ENCODE measurements at regions not wholly inside any gene's neighbourhood (a gene's known extent, or its start where the extent isn't known, plus 50 kb on each side); places are given as distances from the start of the nearest gene placed in this dataset.

GRCh38 chr3:107068980-107069379 lies 308.3 kb upstream of the CCDC54 start:
- peak; percentile 62 for DNase-seq (ENCODE audit: low read depth)

- no peak for DNase-seq (ENCODE audit: low read depth)
These were observed 300.3 kb upstream of the CCDC54 start for GRCh38 chr3:107076946-107077345.

DNA sequence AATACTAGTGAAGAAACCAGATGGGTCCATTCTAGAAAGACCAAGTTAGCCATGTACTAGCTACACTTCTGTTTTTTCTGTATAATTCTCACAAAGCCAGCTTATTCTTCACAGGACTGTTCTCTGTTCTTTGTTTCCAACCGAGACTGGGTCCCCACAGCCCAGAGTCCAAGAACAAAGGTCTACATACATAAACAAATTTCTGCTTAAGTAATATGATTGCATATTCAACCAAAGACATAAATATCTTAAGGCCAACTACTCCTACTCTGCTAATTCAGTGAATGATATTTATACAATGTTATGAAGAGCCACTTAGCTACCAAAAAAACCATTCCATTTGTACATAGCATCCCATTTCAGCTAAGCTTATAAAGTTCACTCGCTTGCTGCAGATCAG lies 299.8 kb upstream of the CCDC54 start:
- DNase-seq (ENCODE audit: low read depth): no peak

DNA sequence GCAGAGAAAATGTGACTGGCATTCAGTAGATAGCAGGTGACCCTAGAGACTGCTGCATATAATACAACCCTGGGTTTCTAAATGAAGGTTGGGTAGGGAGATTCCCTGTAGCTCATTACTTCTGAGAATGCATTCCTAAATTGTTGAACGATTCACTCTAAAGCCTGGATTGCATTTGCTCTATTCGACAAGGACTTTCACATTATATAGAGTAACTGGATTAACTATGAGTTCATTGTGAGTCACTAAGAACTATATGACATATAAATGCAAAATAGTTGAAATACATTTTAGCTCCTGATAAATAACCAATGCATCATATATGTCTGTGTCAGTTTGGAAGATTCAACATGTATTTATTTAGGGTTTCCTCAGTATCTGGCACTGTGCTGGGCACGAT lies 294.7 kb upstream of the CCDC54 start:
- DNase-seq (ENCODE audit: low read depth): no peak

DNA sequence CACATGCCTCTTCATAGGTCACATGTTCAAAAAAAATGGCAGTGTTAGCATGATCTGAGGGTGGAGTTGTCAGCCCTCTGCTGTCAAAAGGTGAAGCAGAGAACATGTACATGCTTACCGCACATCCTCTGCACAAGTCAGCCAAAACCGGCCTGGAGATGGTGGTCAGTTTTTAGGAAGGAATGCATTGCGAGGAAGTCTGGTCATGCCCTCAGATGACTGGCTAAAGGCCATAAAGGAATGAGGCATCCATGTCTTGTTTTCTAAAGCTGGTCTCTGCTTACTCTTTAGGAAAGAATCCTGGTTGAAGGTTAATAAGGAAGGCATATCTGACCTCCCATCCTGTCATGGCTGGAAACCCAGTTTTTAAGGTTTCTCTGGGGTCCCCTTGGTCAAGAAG lies 292.0 kb upstream of the CCDC54 start:
- no peak for DNase-seq (ENCODE audit: low read depth)

- no peak for DNase-seq (ENCODE audit: low read depth)
These were observed 285.1 kb upstream of the CCDC54 start for GRCh38 chr3:107092121-107092520.

- DNase-seq (ENCODE audit: low read depth): no peak
These were observed 278.4 kb upstream of the CCDC54 start for GRCh38 chr3:107098864-107099263.

- no peak for DNase-seq (ENCODE audit: low read depth)
These were observed 277.1 kb upstream of the CCDC54 start for GRCh38 chr3:107100137-107100536.

- DNase-seq (ENCODE audit: low read depth): no peak
These were observed 276.7 kb upstream of the CCDC54 start for GRCh38 chr3:107100573-107100972.

- no peak for DNase-seq (ENCODE audit: low read depth)
These were observed 273.5 kb upstream of the CCDC54 start for GRCh38 chr3:107103786-107104185.

DNA sequence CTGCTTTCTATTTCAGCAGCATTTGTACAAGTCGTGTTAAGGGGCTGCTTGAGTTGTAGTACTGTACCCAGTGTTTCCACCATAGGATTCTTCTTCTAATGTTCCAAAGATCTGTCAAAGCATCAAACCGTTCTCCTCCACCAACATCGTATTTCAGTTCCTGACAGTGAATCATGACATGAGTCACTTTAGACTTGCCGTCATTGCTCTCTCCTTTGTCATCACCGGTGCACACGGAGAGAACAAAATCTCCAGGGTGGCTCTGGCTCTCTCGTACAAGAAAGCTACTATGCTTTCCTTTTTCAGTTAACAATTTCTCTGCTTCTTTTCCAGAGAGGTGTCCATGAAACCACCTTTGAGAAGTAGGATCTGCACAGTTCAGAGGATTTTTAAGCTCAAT lies 270.9 kb upstream of the CCDC54 start:
- DNase-seq (ENCODE audit: low read depth): no peak

- DNase-seq (ENCODE audit: low read depth): no peak
These were observed 270.3 kb upstream of the CCDC54 start for GRCh38 chr3:107106907-107107306.

DNA sequence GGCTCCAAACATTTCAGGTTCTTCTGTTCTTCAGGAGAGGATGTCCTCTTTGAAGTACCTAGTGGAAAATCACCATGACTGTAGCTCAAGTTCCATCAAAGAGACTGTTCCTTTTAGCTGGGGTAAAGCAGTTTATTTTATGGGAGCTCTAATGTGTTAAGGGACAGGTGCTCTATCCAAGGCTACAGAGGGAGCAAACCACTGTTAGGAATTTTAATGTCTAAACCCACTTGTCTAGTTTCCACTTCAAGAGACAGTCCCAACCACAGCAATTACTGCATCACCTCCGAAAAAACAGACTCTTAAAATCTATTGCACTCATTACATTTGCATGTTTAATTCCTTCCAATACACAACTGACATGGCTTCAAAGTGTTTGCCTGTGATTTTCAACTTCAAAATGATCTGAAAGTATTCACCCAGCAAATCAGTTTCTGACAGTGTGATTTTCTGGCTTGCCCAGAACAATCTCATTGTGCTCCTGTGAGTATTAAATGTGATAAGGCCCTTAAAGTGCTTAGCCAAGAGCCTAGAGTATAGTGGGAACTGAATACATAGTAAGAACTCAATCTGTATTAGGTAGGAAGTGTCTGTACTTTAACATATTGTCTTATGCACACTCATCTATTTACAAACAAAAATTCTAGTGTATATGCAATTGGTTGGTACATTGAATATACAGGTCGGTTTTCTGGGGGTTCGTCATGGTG lies 266.5 kb upstream of the CCDC54 start:
- DNase-seq (ENCODE audit: low read depth): no peak

GRCh38 chr3:107111872-107112271 lies 265.4 kb upstream of the CCDC54 start:
- no peak for DNase-seq (ENCODE audit: low read depth)

DNA sequence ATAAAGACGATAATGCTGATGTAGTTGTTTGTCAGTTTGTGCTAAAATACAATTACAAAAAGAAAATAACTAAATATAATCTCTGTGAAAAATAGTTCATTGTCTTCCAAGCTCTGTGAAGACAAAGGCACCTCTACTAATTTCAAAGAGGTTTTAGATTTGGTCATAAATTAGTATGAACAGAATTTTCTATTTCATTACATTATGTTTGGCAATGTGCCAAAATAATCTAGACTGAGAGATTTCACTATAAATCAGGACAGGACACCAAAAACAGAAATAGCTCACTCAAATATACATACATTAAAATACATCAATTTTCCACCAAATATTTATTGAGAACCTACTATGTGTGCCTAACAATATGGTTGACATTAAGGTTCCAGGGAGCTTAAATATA lies 264.9 kb upstream of the CCDC54 start:
- DNase-seq (ENCODE audit: low read depth): no peak

- DNase-seq (ENCODE audit: low read depth): no peak
These were observed 261.0 kb upstream of the CCDC54 start for GRCh38 chr3:107116251-107116650.

GRCh38 chr3:107117156-107117555 lies 260.1 kb upstream of the CCDC54 start:
- DNase-seq (ENCODE audit: low read depth): no peak

DNA sequence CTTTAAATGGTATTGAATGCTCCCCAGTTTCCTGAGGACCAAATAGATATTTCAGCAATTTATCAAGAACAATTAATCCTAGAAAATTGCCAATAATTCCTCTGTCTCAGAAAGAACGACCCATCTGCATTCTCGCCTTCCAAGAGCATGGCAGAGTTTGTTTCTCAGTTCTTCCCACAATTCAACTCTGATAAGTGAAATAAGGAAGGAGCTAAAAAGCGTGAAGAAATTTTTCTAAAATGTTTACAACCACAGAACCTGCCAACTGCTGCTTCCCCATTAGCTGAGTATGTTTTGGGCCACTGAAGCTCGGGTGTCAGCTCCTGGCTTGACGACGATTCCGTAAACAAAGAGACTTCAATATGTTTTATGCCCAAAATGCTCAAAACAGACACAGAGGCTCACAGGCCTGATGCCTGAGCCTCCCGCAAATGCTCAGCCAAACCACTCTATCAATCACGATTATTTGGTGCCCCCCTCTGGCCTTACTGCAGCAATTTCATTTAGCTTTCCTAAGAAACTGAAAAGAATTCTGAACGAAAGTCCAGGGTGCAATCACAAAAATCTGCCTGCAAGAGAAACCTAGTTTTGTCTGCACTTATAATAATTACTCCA lies 259.2 kb upstream of the CCDC54 start:
- DNase-seq (ENCODE audit: low read depth): peak; percentile 56

DNA sequence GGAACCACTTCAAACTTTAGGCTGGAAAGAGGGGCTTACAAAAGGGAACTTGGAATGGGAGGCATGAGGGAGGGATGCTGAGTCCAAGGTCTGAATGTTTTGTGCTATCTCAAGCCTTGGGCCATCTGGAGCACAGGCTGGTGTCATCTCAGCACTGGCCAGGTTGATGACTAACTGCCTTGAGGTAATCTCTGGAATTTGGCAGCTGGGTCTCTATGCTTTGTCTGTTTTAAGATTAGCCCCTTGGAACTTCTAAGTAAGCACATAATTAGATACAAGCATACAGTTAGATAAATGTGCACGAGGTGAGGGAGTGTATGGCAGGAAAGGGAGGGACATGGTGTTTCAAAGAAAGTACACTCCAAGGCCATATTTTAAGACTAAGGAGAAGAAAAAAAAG lies 252.4 kb upstream of the CCDC54 start:
- DNase-seq (ENCODE audit: low read depth): peak; percentile 44

GRCh38 chr3:107128946-107129345 lies 248.3 kb upstream of the CCDC54 start:
- DNase-seq (ENCODE audit: low read depth): no peak

GRCh38 chr3:107130089-107130700 lies 247.0 kb upstream of the CCDC54 start:
- DNase-seq (ENCODE audit: low read depth): no peak

GRCh38 chr3:107132674-107133073 lies 244.6 kb upstream of the CCDC54 start:
- no peak for DNase-seq (ENCODE audit: low read depth)

GRCh38 chr3:107133891-107134290 lies 243.3 kb upstream of the CCDC54 start:
- no peak for DNase-seq (ENCODE audit: low read depth)

DNA sequence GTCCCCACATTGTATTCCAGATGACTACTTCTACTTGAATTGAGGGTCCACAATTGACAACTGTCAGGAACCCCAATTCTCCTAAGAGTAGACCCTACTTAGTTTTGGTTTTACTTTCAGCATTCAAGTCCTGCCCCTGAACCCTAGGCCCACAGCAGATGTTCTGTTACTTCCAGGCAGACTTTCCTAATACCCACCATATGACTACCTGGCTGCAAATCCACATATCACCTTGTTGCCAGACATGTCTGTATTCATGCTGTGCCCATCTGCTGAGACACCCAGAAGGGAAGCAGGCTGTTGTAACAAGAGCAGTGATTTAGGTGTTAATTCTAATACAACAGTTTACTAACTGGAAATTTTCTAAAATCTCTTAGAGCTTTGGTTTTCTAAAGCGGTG lies 235.1 kb upstream of the CCDC54 start:
- DNase-seq (ENCODE audit: low read depth): no peak
